GM21786 (cell line): ENCODE measurements at regions not wholly inside any gene's neighbourhood (a gene's known extent, or its start where the extent isn't known, plus 50 kb on each side); places are given as distances from the start of the nearest gene placed in this dataset.

Experiments used
- ATAC-seq: cut with Tn5 transposase; IDR thresholded peaks from one replicate; pipeline ENCODE4 v1.9.1; 2021; ENCODE audit not compliant: unreplicated experiment

DNA sequence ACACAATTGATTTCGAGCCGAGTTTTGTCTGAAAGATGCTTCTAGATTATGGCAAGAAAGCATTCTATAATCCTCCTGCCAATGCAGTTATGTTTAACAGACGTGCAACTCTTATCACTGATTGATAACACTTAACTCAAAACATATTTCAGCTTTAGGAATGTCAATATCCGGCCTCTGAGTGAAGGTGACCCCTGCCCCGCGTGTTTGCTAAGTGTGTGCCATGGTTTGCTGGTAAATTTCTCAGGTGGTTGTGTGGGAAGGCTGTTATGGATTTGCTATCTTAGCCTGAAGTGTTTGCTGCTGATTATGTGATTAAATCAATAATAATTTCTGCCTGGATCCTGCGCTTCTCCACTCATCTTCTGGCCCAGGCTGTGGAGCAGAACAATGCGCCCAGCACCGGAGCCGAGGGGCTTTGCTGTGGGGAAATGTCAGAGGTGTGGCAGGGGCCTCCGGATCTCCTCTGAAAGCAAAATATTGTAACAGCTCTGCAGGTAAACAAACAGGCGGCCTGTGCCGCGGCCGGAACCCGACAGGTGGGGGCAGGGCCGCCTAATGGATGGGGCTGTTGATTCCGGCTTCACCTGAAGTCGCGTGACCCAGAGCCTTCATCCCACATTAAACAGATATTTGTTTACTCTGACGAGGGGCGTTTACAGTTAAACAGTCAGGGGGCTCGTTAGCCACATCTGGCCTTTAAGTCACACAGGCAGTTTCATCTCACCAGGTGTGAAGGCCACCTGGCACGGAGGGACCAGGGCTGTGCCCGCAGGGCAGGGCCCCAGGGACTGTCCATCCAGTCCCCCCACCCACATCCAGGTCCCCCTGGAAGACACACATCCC, 210.7 kb upstream of the SALL3 start:
- ATAC-seq: no peak

DNA sequence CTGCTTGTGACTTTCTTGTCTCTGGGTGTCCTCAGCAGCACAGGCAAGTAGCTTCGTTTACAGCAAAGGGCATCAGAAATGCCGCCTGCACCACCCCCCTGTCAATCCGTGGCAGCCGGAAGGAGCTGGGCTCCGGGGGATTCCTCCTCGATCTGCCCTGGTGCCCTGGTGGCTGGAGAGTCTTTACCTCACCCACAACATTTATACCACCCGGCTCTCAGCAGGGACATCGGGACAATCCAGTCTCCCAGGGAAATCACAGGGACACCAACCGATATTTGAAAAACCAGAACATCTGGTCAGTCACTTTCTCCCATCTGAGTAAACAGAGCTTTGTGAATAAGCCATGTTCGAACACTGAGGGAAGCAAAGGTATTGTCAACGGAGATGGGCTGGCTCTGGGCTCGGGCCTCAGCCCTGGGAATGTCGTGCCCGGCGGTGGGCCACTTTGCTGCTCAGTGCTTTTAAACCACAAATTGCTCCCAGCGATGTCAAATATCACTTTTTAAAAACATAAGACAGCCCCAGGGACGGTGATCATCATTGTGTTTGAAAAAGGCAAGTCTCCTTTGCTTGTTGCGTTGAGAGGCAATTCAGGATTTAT, 210.0 kb upstream of the SALL3 start:
- no peak for ATAC-seq

DNA sequence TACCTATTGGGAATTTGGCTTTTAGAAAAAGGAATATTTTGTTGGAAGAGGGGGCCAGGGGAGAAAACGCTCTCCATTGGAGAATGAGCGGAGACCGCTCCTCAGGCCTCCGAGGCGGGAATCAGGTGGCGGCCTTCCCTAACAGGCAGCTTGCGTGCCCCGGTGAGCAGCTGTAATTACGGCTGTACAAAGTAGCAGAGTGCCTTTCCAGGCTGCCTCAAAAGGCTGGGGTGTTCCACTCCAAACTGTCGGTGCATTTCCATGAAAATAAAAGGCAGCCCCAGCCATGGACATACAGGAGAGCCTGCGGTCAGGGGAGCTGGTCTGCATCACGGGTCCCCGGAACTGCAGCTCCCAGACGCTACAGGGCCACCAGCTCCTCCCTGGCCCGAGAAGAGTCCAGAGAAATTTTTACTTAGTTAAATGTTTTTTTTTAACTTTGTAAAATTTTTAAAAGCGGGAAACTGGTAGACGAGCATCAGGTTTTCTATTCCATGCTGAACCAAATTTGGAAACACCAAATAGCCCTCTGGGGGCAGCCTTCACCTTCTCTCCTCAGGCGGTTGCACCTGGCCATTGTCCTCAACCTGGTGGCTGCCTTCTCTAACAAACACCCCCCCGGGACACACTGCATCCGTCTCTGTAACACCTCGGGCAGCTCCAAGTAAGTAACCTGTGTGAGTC, 209.3 kb upstream of the SALL3 start:
- no peak for ATAC-seq

DNA sequence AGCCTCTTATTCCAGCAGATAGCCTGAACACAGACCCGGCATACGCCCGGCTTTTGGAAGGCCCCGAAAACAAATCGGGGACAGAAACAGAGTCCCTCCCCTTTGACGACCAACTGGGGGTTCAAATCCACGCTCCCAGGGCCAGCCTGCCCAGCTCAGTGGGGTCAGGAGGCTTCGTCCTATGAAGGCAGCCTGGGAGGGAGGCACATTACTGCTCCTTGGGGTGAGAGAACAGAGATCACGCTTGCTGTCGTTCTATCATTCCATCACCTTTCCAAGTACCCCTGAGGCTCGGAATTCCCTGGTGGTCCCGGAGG, 208.8 kb upstream of the SALL3 start:
- no peak for ATAC-seq

DNA sequence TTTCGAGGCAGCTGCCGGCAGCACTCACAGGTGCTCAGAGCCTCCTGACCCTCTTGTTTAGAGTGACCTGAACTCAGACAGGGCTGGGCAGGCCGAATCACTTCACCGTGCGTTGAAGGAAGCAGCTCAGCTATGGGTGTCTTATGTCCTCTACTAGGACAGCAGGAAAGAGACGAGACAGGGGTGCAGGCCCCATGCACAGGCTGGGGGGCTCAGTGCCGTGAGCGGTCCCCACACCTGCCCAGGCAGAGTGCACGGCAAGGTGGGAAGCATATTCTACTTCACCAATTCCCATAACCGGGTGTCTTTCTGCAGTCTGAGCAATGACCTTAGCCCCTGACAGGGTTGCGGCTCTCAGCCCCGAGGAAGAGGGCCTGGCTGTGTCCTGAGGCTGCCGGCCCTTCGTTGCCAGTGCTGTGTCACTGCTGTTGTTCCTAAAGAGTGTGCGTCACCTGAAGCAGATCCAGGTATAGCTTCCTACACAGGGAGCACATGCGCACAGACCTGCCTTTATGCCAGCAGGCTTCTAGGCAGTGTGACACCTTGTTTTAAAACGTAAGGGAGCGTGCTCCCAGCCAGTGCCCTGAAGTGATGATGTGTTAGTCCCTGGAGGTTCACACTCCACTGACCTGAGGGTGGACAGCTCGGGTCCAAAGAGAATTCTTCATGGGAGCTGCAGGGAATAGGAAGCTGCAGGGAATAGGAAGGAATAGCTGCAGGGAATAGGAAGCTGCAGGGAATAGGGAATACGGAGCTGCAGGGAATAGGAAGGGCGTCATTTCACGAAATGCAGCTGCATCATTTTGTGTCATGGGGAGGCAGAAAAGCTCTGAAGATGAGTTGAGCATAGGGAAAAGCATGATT, 207.9 kb upstream of the SALL3 start:
- no peak for ATAC-seq

DNA sequence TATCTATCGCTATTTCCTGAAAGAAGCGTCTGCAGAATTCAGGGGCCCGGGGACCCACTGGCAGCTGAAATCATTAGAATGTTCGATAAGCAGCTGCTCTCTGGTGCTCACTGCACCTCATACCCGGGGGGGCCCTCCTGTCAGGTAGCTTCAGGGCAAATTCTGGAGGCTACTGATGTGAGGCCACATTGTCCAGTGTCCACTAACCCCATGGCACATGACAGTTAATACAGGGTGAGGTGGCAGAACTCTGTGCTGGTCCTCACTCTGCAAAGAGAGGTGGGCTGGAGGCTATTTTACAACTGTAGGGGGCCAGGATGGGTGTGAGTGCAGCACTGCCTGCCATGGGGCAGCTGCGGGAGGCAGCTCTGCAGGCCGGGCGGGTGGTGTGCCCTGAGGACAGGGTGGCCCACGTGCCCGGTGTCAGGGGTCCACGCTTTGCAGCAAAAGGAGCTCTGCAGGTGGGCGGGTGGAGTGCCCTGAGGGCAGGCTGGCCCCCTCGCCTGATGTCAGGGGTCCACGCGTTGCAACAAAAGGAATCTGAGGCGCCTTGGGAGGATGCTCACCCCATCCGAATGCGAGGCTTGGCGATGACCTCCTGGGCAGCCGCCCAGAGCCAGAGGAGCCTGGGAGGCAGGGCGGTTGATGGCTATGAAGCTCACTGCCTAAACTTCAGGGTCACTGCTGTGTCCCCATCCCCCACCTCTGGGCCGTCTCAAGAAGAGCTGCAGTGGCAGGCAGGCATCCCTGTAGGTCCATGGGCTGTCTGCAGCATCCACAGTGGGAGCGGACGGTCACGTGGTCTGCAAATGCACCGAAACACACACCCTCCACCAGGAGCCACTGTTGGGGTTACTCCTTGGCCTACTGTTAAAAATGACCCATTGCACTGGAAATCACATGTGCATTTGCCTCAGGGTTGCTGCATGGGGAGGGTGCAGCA, 207.0 kb upstream of the SALL3 start:
- ATAC-seq: no peak

DNA sequence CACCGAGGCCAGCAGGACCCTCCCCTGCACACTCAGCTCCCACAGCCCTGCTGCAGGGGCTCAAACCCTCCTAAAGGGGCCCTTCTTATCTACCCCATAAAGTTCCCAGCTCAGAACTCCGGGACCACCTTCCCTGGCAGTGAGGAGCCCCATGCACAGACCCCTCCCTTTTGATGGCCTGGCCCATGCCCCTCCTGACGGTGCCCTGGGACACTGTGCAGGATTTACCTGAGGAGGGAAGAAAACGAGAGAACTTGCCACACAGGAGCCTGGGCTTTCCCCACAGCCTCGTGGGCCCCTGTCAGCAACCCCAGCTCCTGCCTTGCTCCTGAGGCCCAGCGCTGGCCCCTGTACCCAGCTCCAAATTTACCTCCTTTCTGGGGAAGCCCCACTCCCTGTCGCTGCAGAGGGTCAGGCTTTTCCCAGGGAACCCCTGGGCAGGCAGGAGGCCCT, 206.3 kb upstream of the SALL3 start:
- no peak for ATAC-seq

DNA sequence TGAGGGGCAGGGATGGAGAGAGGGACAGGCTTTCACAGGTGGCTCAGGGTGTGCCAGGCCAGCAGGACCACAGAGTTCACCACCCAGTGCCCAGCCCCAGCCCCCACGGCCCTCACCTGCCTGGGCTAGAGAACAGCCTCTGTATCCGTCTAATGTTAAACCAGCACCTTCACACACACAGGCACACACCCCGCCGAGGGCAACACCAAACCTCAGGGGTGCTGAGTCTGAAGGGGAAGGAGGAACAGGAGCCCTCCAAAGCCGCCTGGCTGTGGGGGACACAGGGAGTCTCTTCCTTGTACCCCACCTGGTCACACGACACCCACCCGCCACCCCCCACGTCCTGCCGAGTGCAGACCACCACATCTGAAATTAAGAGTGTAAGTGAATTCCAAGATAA, 205.8 kb upstream of the SALL3 start:
- ATAC-seq: no peak

DNA sequence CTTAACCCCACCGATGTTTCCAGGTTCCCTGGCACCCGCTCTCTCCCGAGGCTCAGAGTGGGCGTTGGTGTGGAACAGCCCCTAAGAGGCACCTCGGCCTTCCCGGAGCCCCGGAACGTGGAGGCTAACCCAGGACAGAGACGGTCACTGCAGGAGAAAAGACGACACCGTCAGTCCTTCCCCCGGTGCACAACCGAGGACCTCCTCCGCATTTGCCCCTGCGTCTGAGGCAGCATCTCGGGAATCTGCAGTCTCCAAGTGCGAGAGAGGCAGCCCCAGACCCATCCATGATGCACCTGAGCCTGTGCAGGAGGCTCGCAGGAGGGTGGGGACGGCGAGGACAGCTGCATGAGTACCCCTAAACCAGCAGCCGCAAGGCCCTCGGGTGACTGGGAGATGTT, 204.9 kb upstream of the SALL3 start:
- no peak for ATAC-seq

DNA sequence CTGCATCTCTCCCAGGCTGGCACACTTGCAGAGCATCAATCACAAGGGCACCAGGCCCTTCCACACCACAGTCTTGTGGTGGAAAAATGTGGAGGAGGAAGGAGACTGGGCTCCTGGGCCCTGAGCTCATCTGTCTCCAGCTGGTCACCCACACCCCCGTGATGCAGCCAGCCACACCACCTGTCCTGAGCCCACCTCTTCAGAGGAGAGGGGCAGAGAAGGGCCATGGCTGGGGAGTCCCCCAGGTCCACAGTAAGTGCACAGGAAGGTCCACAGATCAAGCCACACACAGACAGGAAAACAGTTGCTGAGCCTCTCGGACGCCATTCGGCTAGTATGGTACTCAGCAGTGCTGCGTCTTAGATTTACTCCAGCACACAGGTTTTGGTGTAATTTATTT, 203.5 kb upstream of the SALL3 start:
- no peak for ATAC-seq

DNA sequence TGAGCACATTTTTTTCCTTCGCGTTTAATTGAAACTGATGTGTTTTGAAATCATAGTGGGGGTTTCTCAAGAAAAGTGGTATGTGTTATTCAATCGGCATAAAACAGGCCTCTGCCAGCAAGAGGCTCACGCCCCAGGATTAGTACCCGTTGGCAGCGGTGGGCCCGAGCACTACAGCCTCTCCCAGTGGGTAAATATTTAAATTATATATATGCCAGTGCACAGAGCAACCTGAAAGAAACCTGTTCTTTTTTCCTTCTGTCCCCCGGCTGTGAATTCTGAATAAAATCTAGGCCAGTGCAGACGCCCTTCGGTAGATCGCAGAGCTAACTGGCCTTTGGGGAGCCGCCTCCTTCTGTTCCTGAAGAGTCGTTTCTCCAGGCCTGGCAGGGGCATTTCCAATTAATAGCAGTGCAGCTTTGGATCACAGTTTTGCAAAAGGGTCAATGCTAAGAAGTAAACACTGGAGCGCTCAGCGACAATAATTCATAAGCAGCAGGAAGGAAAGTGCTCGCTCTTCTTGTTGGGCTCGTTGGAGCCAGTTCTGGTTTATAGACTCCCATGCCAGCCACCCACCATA, 202.8 kb upstream of the SALL3 start:
- ATAC-seq: no peak

DNA sequence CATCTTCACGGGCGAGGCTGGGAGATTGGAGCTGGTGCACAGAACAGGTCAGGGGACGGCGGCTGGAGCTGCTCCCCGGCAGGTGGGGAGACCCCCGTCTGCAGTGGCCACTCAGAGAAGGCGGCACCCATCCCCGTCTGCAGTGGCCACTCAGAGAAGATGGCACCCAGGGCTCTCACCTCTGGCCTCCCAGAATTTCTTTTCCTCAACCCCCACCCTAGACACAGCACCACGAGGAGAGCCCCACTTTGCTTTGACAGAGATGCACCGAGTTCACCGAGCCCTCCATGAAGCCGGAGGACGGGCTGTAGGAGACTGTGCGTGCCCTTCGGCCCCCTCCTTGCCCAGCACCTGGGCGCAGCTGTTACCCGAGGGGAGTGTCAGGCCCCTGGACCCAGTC, 201.6 kb upstream of the SALL3 start:
- ATAC-seq: no peak

DNA sequence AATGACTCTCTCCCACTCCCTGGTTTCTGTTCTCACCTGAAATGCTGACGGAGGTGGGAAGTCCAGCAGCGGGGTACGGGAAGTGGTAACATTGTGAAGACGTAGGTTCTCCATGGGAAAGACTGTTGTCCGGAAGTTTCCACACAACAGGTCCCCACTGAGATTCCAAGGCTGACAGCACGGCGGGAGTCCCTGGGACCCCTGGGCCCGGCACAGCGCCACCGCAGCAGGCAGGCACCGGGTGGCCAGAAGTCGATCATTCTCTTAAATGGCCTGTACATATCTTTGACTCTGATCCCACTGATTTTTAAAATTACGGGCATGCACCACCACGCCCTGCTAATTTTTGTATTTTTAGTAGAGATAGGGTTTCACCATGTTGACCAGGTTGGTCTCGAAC, 201.0 kb upstream of the SALL3 start:
- ATAC-seq: no peak

DNA sequence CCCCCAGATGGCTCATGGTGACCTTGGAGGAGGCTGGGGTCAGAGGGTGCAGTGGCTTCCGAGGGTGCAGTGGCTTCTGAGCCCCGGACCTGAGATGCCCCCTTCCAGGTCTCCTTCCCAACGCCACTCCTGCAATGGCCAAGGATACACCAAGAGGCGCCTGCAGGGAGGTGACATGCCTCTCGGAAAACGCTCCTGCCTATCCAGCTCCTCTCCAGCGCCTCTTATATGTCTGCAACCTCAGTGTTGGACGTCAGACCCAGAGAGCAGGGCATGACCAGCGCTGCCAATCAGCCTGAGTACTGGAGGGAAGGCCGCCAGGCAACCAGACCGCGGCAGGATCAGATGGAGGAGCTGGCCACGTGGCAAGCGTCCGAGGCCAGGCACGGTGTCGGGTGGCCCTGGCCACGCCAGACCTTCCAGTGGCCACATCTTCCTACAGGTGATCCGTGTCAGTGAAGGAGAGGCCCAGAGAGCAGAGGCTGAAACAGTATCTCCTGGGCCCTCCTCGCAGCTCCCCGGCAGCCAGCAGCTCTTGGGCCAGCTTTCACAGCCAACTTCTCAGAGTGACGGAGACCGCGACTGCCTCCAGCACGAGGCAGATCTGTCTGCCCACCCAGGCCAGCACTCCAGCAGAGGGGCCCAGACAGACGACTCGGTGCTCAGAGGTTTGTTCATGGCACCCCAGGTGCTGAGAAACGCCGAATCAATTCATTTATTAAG, 199.5 kb upstream of the SALL3 start:
- ATAC-seq: no peak

DNA sequence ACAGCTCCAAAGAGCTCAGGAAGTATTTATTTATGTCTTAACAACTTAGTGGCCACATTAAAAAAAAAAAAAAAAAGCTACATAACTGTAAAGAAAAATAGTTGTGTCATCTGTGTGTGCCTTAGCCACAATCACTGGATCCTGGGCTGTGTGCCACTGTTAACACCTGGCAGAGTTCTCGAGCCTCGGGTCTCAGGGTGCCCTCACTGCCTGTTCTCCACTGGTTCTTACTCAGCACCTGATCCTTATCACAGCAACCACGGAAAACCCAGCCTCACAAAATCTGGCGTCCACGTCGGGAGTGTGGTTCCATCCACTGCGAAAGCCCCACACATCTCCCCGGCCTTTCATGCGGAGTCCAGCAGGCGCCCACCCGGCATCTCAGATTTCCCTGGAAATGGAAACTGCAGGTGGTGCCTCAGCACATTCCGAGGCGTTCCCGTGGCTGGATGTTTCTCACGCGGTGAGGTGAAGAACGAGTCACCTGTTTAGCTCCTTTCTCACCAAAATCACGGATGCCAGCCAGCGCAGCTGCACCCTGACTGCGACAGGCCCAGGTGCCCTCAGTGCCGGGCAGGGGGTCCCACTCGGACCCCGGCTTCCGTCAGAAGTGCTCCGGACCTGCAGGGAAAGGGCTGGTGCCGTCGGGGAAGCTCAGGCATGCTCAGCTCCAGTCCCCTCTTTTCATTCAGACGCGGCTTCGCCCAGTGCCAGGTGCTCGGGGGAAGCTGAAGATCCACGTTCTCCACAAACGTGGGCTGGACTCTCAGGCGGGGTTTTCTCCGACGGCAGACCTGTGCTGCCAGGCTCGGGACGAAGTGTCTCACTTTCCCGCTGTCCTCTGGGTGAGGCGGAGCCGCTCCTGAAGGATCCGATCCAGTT, 198.7 kb upstream of the SALL3 start:
- no peak for ATAC-seq

DNA sequence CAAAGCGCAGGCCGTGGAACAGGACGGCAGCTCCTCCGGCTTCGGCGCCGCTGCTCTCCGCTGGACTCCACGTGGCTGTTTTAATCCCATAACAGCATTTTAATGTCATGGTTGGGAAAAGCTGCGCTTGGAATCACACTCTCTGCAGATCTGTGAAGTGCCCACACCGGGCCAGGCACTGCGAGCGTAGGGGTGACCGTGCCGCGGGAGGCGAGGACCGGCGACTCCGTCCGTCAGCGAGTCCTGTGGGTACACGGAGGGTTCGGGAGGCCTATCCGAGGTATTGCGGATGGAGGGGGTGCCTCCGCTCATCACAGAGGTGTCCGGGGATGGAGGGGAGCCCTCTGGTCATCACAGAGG, 198.0 kb upstream of the SALL3 start:
- no peak for ATAC-seq

DNA sequence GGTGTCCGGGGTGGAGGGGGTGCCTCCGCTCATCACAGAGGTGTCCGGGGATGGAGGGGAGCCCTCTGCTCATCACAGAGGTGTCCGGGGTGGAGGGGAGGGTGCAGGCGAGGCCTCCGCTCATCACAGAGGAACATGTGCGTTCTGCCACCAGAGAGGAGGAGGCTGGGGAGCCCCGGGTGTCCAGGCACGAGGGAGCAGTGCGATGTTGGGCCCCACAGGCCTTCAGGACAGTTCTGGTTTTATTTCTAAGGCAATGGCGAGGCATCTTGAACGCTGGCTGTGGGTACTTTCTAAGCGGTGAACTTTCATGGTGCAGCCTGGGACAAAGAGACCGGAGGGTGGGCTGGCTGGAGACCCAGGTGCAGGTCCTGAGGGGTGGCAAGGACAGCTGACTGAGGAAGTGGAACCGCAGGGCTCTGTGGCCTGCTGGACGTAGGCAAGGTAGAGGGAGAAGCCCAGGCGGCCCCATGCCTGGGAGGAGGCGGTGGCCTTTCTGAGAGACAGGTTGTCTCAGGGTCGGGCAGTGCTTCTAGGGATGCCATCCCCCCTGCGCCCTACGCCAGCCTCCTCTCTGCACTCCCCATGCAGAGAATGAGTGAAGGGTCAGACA, 196.6 kb upstream of the SALL3 start:
- ATAC-seq: no peak

DNA sequence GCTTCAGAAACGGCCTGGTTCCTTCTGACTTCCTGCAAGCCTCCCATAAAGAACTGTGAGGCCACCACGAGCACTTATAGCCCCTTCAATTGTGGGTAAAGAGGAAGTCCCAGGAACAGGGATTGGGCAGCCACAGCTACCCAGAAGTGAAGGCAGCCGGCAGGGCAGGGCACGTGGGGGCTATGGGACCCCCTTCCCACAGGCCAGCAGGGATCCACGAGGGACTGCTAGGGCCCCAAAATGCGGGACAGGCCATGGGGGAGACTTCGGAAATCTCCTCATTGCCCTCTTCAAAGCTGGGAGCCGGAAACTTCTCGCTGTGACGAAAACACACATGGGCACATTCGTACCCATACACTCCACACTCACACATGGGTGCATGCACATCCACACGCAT, 196.1 kb upstream of the SALL3 start:
- no peak for ATAC-seq
